Gastrocnemius medialis (tissue), 4 donors: ENCODE measurements at regions not wholly inside any gene's neighbourhood (a gene's known extent, or its start where the extent isn't known, plus 50 kb on each side); places are given as distances from the start of the nearest gene placed in this dataset.

Experiments used
- CTCF ChIP-seq, 5 experiments: fragments of 450-650 bp in 3 of 5; fragments of 200-600 bp in 2 of 5; sonication (generic) in 2 of 5; IDR thresholded peaks in 4 of 5; conservative IDR thresholded peaks in 1 of 5; 1 replicate in 4 of 5; 2 replicates in 1 of 5; pipeline ENCODE4 v1.5.1; 2016 to 2019; ENCODE audit warnings: antibody characterized with exemption in 5 of 5, mild to moderate bottlenecking in 3 of 5, moderate library complexity in 3 of 5
- POLR2A ChIP-seq, 2 donors: fragments of 450-650 bp; IDR thresholded peaks; one replicate each; pipeline ENCODE4 v1.6.1; 2017; ENCODE audit warnings: antibody characterized with exemption in 2 of 2, mild to moderate bottlenecking in 2 of 2, moderate library complexity in 2 of 2

- TF ChIP-seq CTCF (IDR thresholded peaks at IDR 0.05 in 4 of 5, conservative IDR thresholded peaks at IDR 0.05 in 1 of 5) = no peak
- no peak for TF ChIP-seq POLR2A (IDR thresholded peaks at IDR 0.05)
Observed at GRCh38 chr10:6919077-6919476, 339.0 kb upstream of the PRKCQ start.
